NK-92 treated with Interleukin-12 subunit alpha and Interleukin-12 subunit beta, amount 100 ng/mL, for 24 hours (cell line): ENCODE measurements at regions not wholly inside any gene's neighbourhood (a gene's known extent, or its start where the extent isn't known, plus 50 kb on each side); places are given as distances from the start of the nearest gene placed in this dataset.

Experiments used
- DNase-seq: peaks from one replicate; lab custom pipeline; 2025; lab: John Stamatoyannopoulos, UW

- DNase-seq, result no peak
Observed at GRCh38 chr6:148249160-148249559, 93.5 kb upstream of the SASH1 start.

DNA sequence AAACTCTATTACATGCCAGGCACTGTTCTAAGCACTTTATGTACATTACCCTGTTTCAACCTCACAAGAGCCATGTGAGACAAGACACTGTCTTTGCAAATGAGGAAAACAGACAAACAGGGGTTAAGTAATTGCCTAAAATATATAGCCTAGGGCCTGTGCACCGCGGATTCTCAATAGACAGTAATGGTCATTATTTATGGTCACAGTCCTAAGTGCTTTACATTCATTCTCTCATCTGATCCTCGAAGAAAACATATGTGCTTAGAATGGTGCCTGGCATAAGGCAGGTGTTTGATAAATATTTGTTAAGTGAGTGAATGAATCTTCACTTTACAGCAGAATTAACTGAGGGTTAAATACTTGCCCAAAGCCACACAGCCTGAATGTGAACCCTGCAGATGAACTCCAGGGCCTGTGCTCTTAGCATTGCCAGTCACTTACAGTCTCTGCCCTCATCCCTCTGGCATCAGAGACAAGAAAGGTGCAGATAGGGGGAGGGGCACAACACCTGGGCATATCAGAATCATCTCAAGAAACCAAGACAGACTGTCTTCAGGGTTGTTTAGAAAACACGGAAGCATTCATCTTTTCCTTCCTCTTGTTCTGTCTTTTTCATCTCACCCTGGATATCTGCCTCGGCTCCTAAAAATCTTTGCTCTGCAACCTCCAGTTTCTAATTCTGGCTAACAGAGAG, 92.8 kb upstream of the SASH1 start:
- DNase-seq, result no peak

- DNase-seq, result no peak
Observed at GRCh38 chr6:148250975-148251685, 91.5 kb upstream of the SASH1 start.

DNA sequence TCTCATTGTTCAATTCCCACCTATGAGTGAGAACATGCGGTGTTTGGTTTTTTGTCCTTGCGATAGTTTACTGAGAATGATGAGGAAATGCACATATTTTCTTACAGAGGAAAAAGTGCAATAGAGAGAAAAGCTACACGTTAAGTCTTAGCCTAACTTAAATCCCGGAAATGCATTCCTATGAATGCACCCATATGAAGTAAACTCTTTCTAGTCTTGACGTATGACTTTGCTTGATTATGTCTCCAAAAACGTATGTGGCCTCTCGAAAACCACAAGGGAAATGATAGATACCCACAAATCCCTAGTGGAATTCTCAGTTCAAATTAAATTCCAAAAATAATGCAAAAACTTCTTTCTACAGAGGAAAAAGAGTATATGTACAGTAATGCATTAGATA, 90.7 kb upstream of the SASH1 start:
- DNase-seq, result no peak

GRCh38 chr6:148257810-148258209, 84.8 kb upstream of the SASH1 start:
- DNase-seq, result no peak

GRCh38 chr6:148258868-148259267, 83.8 kb upstream of the SASH1 start:
- no peak for DNase-seq

DNA sequence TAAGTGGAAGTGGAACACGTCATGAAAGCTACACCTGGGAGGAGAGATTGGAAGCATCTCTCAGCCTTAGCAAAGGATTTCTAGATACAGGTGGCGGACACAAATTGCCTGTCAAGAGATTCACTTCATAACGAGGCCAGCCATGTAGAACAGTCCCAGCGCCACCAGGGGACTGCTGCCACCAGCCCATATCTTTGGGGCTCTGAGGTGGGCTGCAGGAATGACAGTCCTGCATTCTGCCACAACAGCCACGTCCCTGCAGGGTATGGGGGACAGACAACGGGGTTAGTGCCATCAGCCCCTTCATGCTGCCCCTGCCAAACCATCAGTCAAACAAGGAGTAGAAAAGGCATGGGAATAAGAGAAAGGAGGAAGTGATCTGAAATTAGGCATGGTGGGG, 81.2 kb upstream of the SASH1 start:
- no peak for DNase-seq

DNA sequence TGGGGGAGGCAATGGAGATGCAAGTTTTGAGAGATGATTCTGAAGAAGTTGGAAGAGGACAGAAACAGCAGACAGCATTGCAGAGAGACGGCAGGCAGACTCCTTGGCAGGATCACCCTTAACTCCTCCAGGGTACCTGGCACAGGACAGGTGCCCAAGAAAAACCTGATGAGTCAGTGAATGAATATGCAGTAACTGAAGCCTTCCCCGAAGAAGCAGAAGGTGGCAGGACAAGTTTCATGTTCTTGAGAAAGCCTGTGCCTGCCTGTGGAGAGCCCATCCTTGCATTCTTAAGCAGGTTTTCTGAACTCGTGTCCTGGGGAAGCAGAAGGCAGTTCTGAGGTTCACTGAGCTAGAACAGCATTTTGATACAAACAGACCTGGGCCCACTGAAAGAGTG, 79.6 kb upstream of the SASH1 start:
- no peak for DNase-seq

DNA sequence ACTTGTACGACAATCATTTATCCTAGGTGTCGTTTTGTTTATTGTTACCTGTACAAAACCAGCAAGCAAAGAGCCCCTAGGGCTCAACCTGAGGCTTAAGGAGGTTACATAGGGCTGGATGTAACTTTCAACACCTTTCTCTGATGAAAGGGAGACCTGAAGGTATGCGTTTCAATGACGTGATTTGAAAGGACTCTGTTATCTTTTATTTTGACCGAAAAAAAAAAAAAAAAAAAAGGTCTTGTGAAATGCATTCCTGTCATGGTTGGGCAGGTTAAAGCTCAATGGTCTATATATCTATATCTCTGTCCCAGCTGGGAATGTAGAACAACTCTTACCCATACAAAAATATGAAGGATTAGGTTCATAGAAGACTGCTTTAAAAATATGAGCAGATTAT, 78.7 kb upstream of the SASH1 start:
- DNase-seq, result no peak

DNA sequence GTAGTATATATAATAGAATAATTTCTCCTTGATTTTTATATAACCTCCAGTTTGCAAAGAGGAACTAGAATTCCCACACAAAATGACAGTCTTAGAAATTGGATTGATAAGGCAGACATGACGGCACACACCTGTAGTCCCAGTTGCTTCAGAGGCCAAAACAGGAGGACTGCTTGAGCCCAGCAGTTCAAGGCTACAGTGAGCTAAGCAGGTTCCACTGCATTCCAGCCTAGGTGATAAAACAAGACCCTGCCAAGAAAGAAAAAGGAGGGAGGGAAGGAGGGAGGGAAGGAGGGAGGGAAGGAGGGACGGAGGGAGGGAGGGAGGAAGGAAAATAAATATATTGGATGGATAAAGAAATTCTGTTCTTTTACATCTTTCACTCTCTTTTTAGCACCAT, 77.6 kb upstream of the SASH1 start:
- DNase-seq, result no peak

DNA sequence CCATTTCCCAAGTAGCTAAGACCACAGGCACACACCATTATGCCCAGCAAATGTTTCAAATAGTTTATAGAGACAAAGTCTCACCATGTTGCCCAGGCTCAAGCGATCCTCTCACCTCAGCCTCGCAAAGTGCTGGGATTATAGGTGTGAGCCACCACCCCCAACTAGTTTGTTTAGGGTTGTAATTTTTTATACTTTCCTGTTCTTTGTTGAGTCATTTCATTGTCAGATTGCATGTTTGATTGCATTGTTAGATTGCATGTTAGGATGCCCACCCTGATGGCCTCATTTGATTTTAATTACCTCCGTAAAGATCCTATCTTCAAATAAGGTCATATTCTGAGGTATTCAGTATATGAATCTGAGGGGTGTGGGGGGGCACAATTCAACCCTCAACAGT, 73.3 kb upstream of the SASH1 start:
- no peak for DNase-seq

GRCh38 chr6:148271711-148272439, 70.8 kb upstream of the SASH1 start:
- DNase-seq, result no peak

DNA sequence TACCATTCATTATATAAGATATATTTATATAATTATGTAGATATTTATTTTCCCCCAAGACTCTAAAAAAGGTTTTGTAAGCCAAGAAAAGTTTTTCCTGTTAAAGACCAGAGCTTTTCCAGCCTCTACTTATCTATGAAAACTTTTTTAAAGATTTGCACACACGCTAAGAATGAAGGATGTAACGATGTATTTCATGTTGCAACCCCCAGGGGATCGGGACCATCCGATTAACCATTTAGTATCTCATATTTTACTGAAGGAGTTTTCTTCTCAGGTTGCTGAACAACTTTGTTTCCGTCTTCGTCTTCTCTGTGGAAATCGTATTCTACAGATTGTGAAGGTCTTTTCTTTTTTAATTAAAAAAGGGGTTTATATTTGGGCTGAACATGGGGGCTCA, 70.0 kb upstream of the SASH1 start:
- DNase-seq, result no peak

GRCh38 chr6:148273962-148274752, 68.5 kb upstream of the SASH1 start:
- no peak for DNase-seq

DNA sequence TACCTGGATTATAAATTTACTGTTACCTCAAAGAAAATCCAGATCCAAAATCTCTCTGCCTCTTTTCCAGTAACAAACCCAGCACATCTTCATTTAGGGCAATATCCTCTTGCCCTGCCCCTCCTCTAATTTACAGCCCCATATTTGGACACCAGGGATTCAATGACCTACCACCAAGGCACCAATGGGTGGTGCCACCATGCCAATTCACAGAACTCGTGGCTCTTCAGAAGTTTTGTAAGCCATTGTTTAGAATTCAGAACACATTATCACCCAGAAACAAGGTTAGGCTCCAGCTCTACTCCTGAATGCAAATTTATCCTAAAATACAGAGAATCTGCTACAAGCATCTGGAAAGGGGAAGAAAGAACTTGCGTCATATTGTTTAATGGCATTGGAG, 67.8 kb upstream of the SASH1 start:
- no peak for DNase-seq

GRCh38 chr6:148285205-148285604, 57.4 kb upstream of the SASH1 start:
- no peak for DNase-seq

DNA sequence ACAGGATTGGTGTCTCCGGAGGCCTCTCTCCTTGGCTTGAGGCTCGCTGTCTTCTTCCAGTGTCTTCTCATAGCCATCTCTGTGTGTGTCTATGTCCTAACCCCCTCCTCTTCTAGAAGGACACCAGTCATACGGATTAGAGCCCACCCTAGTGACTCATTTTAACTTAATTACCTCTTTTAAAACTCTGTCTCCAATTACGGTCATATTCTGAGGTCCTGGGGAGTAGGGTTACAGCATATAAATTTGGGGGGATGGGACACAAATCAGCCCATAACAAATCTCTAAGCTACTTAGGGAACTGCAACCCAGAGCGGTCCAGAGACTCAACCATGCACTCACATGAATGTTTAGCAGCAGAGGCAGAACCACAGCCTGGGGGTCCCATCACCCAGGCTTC, 56.1 kb upstream of the SASH1 start:
- no peak for DNase-seq

DNA sequence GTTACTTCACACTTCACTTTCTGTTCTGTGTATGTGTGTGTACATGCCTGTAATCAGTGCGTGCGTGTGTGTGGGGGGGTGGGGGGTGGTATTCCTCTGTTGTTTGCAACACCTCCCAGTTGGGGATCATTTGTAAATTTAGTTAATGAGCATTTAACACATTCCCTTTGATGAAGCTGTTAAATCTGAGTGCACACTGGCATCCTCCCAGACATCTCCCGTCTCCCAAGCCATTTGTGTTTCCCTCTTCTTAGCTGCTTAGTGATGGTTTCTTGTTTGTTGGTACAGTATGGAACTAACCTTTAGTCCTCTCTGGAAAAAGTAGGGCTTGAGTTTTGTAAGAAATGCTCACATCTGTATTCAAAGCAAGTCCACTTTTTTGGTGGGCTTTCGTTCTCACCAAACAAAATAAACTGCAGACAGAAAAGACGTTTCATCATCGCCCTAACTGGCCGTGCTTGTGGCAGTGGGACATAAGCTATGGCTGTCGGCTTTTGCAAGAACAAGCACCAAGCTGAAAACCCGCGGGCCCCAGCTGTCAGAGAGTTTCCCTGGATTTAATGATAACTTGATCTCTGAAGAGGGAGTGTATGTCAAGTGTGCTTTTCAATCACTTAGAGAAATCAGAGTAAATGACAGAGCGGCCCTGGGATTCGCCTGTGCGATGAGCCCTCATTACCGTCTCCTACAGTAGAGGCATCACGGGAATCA, 54.9 kb upstream of the SASH1 start:
- no peak for DNase-seq

DNA sequence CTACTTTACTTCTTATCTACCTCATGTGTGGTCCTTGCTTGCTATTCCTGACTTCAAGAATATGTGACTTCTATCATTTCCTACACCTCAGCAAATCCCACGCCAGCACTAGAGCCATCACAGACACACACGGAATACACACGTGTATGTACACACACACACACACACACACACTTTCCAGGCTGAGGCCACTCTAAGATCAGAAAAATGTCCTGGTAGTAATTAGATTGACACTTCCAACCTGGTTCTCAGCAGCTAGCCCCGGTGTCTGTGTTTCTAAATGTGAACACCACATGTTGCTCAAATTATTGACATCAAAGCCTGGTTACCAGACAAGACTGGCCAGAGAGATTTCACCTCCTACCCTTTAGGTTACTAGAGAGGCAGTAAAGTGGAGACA, 54.1 kb upstream of the SASH1 start:
- no peak for DNase-seq

DNA sequence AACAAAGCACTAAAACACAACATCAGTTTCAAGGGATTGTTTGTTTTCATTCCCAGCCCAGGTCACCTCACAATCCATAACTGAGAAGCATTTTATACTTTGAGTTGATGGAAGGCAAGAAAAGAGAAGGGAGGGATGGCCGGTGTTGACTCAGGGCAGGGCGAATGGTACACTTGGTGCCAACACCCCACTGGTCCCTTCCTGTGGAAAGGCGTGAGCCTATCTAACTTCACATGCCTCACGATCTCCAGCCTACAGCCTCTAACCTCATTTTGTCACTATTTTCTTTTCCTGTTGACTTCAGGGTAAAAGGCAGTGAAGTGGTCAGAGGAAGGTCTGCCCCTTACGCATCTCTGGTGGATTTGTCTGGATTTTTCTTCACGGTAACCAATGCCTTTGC, 53.5 kb upstream of the SASH1 start:
- no peak for DNase-seq

- no peak for DNase-seq
Observed at GRCh38 chr6:148291876-148292275, 50.8 kb upstream of the SASH1 start.
